ENCODE measurements at regions not wholly inside any gene's neighbourhood (a gene's known extent, or its start where the extent isn't known, plus 50 kb on each side); places are given as distances from the start of the nearest gene placed in this dataset.

DNA sequence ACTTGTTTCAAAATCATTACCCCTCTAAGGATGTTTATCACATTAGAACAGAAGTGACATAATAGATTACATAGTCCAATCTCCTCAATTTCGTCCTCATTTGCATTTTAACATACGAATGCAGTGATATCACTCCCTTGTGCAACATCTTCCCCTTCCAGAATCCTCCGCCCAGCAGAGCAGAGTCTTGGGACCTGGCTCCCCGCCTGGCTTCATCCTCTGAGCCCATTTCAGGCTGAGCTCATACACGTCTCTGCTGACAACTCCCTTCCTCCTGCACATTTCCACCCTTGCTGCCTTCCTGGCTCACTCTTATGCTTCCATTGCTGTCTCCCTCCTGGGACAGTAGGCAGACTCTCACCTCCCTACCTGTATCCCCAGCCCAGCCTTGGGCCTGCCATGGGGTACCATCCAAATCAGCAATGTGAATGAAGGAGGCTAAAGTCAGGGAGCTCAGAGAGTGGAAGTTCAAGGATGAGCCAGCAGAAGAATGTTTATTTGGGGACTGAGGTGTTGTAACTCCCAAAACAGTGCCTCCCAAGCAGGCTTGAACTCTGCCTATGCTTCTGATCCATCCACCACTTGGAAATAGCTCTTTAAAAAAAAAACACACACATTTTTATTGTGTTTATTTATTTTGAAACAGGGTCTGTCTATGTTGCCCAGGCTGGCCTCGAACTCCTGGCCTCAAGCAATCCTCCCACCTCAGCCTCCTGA is 165.2 kb downstream of the TMEM200C start:
- no peak for DNase-seq (ENCODE audit: low spot score)
- Mint-ChIP-seq H3K4me1 (ENCODE audit: unreplicated experiment) (no peaks in the 10 kb centered on the region), H3K27ac (ENCODE audit: unreplicated experiment) (no peak overlapping the region), H3K36me3 (ENCODE audit: low read depth, unreplicated experiment) (no peaks in the 10 kb centered on the region), H3K4me3 (ENCODE audit: unreplicated experiment) (no peak overlapping the region), H3K9me3 (ENCODE audit: unreplicated experiment) (no peaks in the 10 kb centered on the region), H3K27me3 (ENCODE audit: unreplicated experiment) (no peaks in the 10 kb centered on the region)
- TF ChIP-seq CTCF (IDR thresholded peaks at IDR 0.05; ENCODE audit: unreplicated experiment) = no peak

DNA sequence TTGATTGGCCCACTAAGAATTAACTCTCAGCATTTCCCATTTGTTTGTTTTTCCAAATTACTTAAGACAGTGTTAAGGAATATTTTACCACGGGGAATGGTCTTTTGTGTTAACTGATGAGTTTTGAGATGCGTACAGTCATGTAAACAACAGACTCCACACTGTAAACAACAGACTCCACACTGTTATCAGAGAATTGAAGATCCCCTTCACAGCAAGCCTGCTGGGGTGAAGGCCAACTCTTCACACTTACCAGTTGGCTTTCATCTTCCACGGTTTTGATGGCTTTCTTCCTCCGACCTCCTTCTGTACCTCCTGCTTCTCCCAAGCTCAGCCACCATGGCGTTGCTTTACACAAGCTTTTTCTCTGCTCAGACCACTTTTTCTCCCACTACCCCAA is 166.8 kb downstream of the TMEM200C start:
- no peak overlapping the region for H3K4me3 Mint-ChIP-seq (ENCODE audit: unreplicated experiment)
- DNase-seq (ENCODE audit: low spot score) = no peak

GRCh38 chr18:5726011-5726410 is 169.3 kb downstream of the TMEM200C start:
- no peak for DNase-seq (ENCODE audit: low spot score)
- no peak for TF ChIP-seq CTCF (IDR thresholded peaks at IDR 0.05; ENCODE audit: unreplicated experiment)

More for the DNA sequence above, 166.8 kb downstream of the TMEM200C start:
- TF ChIP-seq CTCF (IDR thresholded peaks at IDR 0.05; ENCODE audit: unreplicated experiment) = no peak
- H3K36me3 Mint-ChIP-seq (ENCODE audit: low read depth, unreplicated experiment) = no peaks in the 10 kb centered on the region
- H3K27me3 Mint-ChIP-seq (ENCODE audit: unreplicated experiment) = no peaks in the 10 kb centered on the region
- no peak overlapping the region for H3K27ac Mint-ChIP-seq (ENCODE audit: unreplicated experiment)
- no peaks in the 10 kb centered on the region for H3K4me1 Mint-ChIP-seq (ENCODE audit: unreplicated experiment)
- H3K9me3 Mint-ChIP-seq (ENCODE audit: unreplicated experiment) = no peaks in the 10 kb centered on the region

DNA sequence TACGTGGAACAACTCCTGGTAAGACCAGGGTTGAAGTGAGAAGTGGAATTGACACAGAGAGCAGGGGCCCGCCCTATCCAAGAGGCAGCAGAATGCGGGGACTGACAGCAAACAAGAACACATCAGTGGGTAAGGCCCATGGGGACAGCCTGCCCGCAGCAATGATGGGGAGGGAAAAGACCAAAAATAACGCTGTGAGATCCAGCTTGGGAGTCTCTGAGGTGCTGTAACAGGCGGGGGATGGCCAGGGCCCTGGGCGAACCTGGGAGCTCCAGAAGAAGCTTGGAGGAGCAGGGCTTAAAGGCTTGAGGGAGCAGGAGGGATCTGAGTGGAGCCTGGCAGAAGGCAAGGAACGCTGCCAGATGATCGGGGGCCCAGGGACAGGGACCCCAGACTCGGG is 173.4 kb downstream of the TMEM200C start:
- no peaks in the 10 kb centered on the region for H3K27me3 Mint-ChIP-seq (ENCODE audit: unreplicated experiment)
- TF ChIP-seq CTCF (IDR thresholded peaks at IDR 0.05; ENCODE audit: unreplicated experiment) = no peak
- H3K9me3 Mint-ChIP-seq (ENCODE audit: unreplicated experiment) = no peaks in the 10 kb centered on the region
- no peaks in the 10 kb centered on the region for H3K36me3 Mint-ChIP-seq (ENCODE audit: low read depth, unreplicated experiment)
- H3K4me1 Mint-ChIP-seq (ENCODE audit: unreplicated experiment) = no peaks in the 10 kb centered on the region
- no peak overlapping the region for H3K4me3 Mint-ChIP-seq (ENCODE audit: unreplicated experiment)
- no peak for DNase-seq (ENCODE audit: low spot score)
- H3K27ac Mint-ChIP-seq (ENCODE audit: unreplicated experiment) = no peak overlapping the region

More at GRCh38 chr18:5726011-5726410, 169.3 kb downstream of the TMEM200C start:
- no peak overlapping the region for H3K27ac Mint-ChIP-seq (ENCODE audit: unreplicated experiment)
- H3K36me3 Mint-ChIP-seq (ENCODE audit: low read depth, unreplicated experiment) = no peaks in the 10 kb centered on the region
- no peaks in the 10 kb centered on the region for H3K4me1 Mint-ChIP-seq (ENCODE audit: unreplicated experiment)
- no peak overlapping the region for H3K4me3 Mint-ChIP-seq (ENCODE audit: unreplicated experiment)
- no peaks in the 10 kb centered on the region for H3K9me3 Mint-ChIP-seq (ENCODE audit: unreplicated experiment)
- H3K27me3 Mint-ChIP-seq (ENCODE audit: unreplicated experiment) = no peaks in the 10 kb centered on the region

- H3K9me3 Mint-ChIP-seq (ENCODE audit: unreplicated experiment) = no peaks in the 10 kb centered on the region
- TF ChIP-seq CTCF (IDR thresholded peaks at IDR 0.05; ENCODE audit: unreplicated experiment) = no peak
- H3K4me3 Mint-ChIP-seq (ENCODE audit: unreplicated experiment) = no peak overlapping the region
- no peak for DNase-seq (ENCODE audit: low spot score)
- H3K27me3 Mint-ChIP-seq (ENCODE audit: unreplicated experiment) = no peaks in the 10 kb centered on the region
- H3K36me3 Mint-ChIP-seq (ENCODE audit: low read depth, unreplicated experiment) = no peaks in the 10 kb centered on the region
- no peak overlapping the region for H3K27ac Mint-ChIP-seq (ENCODE audit: unreplicated experiment)
- H3K4me1 Mint-ChIP-seq (ENCODE audit: unreplicated experiment) = no peaks in the 10 kb centered on the region
Observed at GRCh38 chr18:5720132-5720531, 175.2 kb downstream of the TMEM200C start.
